OCI-LY7 (cell line): ENCODE measurements at regions not wholly inside any gene's neighbourhood (a gene's known extent, or its start where the extent isn't known, plus 50 kb on each side); places are given as distances from the start of the nearest gene placed in this dataset.

Experiments
- CTCF ChIP-seq: fragments of 200-600 bp; sonication (generic); conservative IDR thresholded peaks from 2 replicates; pipeline ENCODE4 v1.5.1; 2014; ENCODE audit warnings: mild to moderate bottlenecking, antibody characterized with exemption, low read length, moderate library complexity, mixed read lengths
- EZH2phosphoT487 ChIP-seq: fragments of 200-600 bp; sonication (generic); IDR thresholded peaks from 2 replicates; pipeline ENCODE4 v1.6.1; 2018; ENCODE audit warnings: low read depth, borderline replicate concordance, mild to moderate bottlenecking, mixed run types, antibody characterized with exemption, low read length, moderate library complexity, mixed read lengths

DNA sequence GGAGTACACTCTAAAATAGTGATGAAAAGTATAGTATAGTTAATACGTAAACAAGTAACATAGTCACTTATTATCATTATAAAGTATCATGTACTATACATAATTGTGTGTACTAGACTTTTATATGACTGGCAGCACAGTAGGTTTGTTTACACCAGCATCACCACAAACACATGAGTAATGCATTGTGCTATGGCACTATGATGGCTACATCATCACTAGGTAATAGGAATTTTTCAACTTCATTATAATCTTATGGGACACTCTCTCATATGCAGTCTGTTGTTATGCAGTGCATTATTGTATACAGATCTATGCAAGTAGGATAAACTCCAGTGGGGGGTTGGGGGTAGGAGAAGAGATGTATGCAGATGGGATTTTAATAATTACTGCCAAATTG, 52.7 kb upstream of the ELL2 start:
- TF ChIP-seq EZH2phosphoT487 (no peak), CTCF (no peak)
